K562 (cell line): ENCODE measurements at regions not wholly inside any gene's neighbourhood (a gene's known extent, or its start where the extent isn't known, plus 50 kb on each side); places are given as distances from the start of the nearest gene placed in this dataset.

Source experiments
- EZH2 ChIP-seq: IDR thresholded peaks from 2 replicates; pipeline ENCODE4 v1.6.1; 2012; ENCODE audit warnings: low read depth, mild to moderate bottlenecking, inconsistent platforms, low read length, borderline replicate concordance
- HDAC1 ChIP-seq, 2 experiments: fragments of 450-650 bp; IDR thresholded peaks; 2 replicates each; pipeline ENCODE4 v1.6.1; 2016 to 2017; ENCODE audit warnings: inconsistent platforms in 1 of 2, mild to moderate bottlenecking in 1 of 2, moderate library complexity in 1 of 2
- HNRNPK ChIP-seq: fragments of 200-400 bp; formaldehyde crosslinking; IDR thresholded peaks from one replicate; pipeline ENCODE4 v1.6.1; 2018; ENCODE audit warnings: mild to moderate bottlenecking, low read depth, low read length; ENCODE audit not compliant: poor library complexity, severe bottlenecking
- MBD2 ChIP-seq: sonication (generic); IDR thresholded peaks from 2 replicates; pipeline ENCODE4 v1.6.1; 2016; ENCODE audit warnings: low read depth, borderline replicate concordance
- MXI1 ChIP-seq: IDR thresholded peaks from 2 replicates; pipeline ENCODE4 v1.6.1; 2011; ENCODE audit warnings: low read depth, mild to moderate bottlenecking, improper control_type of control experiment, low read length
- NFXL1 ChIP-seq: fragments of 450-650 bp; formaldehyde crosslinking; IDR thresholded peaks from 2 replicates; pipeline ENCODE4 v1.4.0; 2021; ENCODE audit warnings: mild to moderate bottlenecking
- PTRF ChIP-seq: fragments of 450-650 bp; IDR thresholded peaks from 2 replicates; pipeline ENCODE4 v1.6.1; 2016; ENCODE audit warnings: mild to moderate bottlenecking, missing genetic modification characterization, missing compliant biosample characterization
- PYGO2 ChIP-seq: fragments of 450-650 bp; IDR thresholded peaks from 2 replicates; pipeline ENCODE4 v1.6.1; 2016; ENCODE audit warnings: mild to moderate bottlenecking, missing genetic modification characterization, moderate library complexity, missing compliant biosample characterization
- SNRNP70 ChIP-seq: fragments of 200-400 bp; formaldehyde crosslinking; optimal IDR thresholded peaks from 2 replicates; pipeline ENCODE3; 2017; ENCODE audit warnings: low read depth, low read length
- U2AF2 ChIP-seq: fragments of 200-400 bp; formaldehyde crosslinking; optimal IDR thresholded peaks from 2 replicates; pipeline ENCODE3; 2017; ENCODE audit warnings: low read depth, mild to moderate bottlenecking, low read length
- ZNF124 ChIP-seq: sonication (generic); formaldehyde crosslinking; IDR thresholded peaks from 2 replicates; pipeline ENCODE4 v1.8.1; 2022; ENCODE audit warnings: missing genetic modification reagents
- ZNF699 ChIP-seq: fragments of 250-450 bp; sonication (Bioruptor Pico); IDR thresholded peaks from 2 replicates; pipeline ENCODE4 v1.8.0; 2021; ENCODE audit warnings: mild to moderate bottlenecking, moderate library complexity; ENCODE audit not compliant: insufficient replicate concordance
- TF ChIP-seq, protein P1 (sequence below): fragments of 450-650 bp; IDR thresholded peaks from 2 replicates; pipeline ENCODE4 v1.6.1; 2017; ENCODE audit warnings: antibody characterized with exemption, mild to moderate bottlenecking
- TF ChIP-seq, protein P2 (sequence below): fragments of 450-650 bp; formaldehyde crosslinking; IDR thresholded peaks from 2 replicates; pipeline ENCODE4 v1.4.0; 2022; ENCODE audit warnings: mild to moderate bottlenecking, moderate library complexity
- TF ChIP-seq, protein P3 (sequence below): fragments of 450-650 bp; formaldehyde crosslinking; IDR thresholded peaks from 2 replicates; pipeline ENCODE4 v1.4.0; 2020; ENCODE audit warnings: mild to moderate bottlenecking, moderate library complexity
- TF ChIP-seq, protein P4 (sequence below): sonication (generic); formaldehyde crosslinking; IDR thresholded peaks from 2 replicates; pipeline ENCODE4 v1.8.0; 2023; ENCODE audit warnings: missing genetic modification reagents, mild to moderate bottlenecking, borderline replicate concordance
- TF ChIP-seq, protein P5 (sequence below): sonication (generic); formaldehyde crosslinking; IDR thresholded peaks from 2 replicates; pipeline ENCODE4 v1.9.0; 2022; ENCODE audit warnings: mild to moderate bottlenecking, missing genetic modification reagents

DNA sequence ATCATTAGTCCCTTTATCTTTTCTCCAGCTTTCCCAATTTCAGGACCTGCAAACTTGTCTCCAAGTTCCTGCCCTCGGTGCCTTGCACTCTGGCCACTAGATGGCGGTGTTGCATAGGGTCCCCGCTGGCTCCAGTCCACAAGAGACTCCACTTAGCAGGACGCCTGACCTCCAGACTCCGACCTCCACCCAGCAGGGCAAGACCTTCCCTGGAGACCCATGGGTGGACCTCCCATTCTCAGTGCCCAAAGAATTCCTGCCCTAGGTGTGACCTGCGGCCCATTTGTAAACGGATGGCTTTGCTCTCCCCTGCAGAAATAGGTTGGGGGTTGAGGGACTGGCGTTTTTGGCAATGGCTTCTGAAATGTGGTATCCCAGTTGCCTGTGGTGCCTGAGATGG, 82.6 kb downstream of the LSM3 start (continued):
- TF ChIP-seq U2AF2 (no peak), NFXL1 (CRISPR knock-in tag) (no peak), SNRNP70 (no peak), PYGO2 (tag) (no peak), ZNF124 (CRISPR knock-in tag) (no peak), HNRNPK (no peak), MBD2 (no peak), ZNF699 (CRISPR knock-in tag) (no peak), MXI1 (no peak), EZH2 (no peak), PTRF (tag) (no peak), HDAC1 (IDR thresholded peaks at IDR 0.05) (no peak)
- TF ChIP-seq, protein P1, sequence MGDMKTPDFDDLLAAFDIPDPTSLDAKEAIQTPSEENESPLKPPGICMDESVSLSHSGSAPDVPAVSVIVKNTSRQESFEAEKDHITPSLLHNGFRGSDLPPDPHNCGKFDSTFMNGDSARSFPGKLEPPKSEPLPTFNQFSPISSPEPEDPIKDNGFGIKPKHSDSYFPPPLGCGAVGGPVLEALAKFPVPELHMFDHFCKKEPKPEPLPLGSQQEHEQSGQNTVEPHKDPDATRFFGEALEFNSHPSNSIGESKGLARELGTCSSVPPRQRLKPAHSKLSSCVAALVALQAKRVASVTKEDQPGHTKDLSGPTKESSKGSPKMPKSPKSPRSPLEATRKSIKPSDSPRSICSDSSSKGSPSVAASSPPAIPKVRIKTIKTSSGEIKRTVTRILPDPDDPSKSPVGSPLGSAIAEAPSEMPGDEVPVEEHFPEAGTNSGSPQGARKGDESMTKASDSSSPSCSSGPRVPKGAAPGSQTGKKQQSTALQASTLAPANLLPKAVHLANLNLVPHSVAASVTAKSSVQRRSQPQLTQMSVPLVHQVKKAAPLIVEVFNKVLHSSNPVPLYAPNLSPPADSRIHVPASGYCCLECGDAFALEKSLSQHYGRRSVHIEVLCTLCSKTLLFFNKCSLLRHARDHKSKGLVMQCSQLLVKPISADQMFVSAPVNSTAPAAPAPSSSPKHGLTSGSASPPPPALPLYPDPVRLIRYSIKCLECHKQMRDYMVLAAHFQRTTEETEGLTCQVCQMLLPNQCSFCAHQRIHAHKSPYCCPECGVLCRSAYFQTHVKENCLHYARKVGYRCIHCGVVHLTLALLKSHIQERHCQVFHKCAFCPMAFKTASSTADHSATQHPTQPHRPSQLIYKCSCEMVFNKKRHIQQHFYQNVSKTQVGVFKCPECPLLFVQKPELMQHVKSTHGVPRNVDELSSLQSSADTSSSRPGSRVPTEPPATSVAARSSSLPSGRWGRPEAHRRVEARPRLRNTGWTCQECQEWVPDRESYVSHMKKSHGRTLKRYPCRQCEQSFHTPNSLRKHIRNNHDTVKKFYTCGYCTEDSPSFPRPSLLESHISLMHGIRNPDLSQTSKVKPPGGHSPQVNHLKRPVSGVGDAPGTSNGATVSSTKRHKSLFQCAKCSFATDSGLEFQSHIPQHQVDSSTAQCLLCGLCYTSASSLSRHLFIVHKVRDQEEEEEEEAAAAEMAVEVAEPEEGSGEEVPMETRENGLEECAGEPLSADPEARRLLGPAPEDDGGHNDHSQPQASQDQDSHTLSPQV: no peak; the same call in 1 of the 2 replicates
- TF ChIP-seq, protein P2, sequence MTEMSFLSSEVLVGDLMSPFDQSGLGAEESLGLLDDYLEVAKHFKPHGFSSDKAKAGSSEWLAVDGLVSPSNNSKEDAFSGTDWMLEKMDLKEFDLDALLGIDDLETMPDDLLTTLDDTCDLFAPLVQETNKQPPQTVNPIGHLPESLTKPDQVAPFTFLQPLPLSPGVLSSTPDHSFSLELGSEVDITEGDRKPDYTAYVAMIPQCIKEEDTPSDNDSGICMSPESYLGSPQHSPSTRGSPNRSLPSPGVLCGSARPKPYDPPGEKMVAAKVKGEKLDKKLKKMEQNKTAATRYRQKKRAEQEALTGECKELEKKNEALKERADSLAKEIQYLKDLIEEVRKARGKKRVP (CRISPR knock-in tag): no peak
- TF ChIP-seq, protein P3, sequence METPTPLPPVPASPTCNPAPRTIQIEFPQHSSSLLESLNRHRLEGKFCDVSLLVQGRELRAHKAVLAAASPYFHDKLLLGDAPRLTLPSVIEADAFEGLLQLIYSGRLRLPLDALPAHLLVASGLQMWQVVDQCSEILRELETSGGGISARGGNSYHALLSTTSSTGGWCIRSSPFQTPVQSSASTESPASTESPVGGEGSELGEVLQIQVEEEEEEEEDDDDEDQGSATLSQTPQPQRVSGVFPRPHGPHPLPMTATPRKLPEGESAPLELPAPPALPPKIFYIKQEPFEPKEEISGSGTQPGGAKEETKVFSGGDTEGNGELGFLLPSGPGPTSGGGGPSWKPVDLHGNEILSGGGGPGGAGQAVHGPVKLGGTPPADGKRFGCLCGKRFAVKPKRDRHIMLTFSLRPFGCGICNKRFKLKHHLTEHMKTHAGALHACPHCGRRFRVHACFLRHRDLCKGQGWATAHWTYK (CRISPR knock-in tag): no peak
- TF ChIP-seq, protein P4, sequence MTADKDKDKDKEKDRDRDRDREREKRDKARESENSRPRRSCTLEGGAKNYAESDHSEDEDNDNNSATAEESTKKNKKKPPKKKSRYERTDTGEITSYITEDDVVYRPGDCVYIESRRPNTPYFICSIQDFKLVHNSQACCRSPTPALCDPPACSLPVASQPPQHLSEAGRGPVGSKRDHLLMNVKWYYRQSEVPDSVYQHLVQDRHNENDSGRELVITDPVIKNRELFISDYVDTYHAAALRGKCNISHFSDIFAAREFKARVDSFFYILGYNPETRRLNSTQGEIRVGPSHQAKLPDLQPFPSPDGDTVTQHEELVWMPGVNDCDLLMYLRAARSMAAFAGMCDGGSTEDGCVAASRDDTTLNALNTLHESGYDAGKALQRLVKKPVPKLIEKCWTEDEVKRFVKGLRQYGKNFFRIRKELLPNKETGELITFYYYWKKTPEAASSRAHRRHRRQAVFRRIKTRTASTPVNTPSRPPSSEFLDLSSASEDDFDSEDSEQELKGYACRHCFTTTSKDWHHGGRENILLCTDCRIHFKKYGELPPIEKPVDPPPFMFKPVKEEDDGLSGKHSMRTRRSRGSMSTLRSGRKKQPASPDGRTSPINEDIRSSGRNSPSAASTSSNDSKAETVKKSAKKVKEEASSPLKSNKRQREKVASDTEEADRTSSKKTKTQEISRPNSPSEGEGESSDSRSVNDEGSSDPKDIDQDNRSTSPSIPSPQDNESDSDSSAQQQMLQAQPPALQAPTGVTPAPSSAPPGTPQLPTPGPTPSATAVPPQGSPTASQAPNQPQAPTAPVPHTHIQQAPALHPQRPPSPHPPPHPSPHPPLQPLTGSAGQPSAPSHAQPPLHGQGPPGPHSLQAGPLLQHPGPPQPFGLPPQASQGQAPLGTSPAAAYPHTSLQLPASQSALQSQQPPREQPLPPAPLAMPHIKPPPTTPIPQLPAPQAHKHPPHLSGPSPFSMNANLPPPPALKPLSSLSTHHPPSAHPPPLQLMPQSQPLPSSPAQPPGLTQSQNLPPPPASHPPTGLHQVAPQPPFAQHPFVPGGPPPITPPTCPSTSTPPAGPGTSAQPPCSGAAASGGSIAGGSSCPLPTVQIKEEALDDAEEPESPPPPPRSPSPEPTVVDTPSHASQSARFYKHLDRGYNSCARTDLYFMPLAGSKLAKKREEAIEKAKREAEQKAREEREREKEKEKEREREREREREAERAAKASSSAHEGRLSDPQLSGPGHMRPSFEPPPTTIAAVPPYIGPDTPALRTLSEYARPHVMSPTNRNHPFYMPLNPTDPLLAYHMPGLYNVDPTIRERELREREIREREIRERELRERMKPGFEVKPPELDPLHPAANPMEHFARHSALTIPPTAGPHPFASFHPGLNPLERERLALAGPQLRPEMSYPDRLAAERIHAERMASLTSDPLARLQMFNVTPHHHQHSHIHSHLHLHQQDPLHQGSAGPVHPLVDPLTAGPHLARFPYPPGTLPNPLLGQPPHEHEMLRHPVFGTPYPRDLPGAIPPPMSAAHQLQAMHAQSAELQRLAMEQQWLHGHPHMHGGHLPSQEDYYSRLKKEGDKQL (CRISPR knock-in tag): no peak
- TF ChIP-seq, protein P5, sequence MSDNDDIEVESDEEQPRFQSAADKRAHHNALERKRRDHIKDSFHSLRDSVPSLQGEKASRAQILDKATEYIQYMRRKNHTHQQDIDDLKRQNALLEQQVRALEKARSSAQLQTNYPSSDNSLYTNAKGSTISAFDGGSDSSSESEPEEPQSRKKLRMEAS (CRISPR knock-in tag): no peak
